ENCODE measurements at regions not wholly inside any gene's neighbourhood (a gene's known extent, or its start where the extent isn't known, plus 50 kb on each side); places are given as distances from the start of the nearest gene placed in this dataset.

GRCh38 chr7:13602036-13602435 is 387.4 kb downstream of the ETV1 start (continued):
- no peak for TF ChIP-seq OSR1 (CRISPR knock-in tag; IDR thresholded peaks at IDR 0.05)
- TF ChIP-seq GLIS3 (CRISPR knock-in tag; IDR thresholded peaks at IDR 0.05) = no peak
- TF ChIP-seq, protein P1, sequence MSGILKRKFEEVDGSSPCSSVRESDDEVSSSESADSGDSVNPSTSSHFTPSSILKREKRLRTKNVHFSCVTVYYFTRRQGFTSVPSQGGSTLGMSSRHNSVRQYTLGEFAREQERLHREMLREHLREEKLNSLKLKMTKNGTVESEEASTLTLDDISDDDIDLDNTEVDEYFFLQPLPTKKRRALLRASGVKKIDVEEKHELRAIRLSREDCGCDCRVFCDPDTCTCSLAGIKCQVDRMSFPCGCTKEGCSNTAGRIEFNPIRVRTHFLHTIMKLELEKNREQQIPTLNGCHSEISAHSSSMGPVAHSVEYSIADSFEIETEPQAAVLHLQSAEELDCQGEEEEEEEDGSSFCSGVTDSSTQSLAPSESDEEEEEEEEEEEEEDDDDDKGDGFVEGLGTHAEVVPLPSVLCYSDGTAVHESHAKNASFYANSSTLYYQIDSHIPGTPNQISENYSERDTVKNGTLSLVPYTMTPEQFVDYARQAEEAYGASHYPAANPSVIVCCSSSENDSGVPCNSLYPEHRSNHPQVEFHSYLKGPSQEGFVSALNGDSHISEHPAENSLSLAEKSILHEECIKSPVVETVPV (CRISPR knock-in tag; IDR thresholded peaks at IDR 0.05) = peak; percentile 93
- TF ChIP-seq TOX (CRISPR knock-in tag; IDR thresholded peaks at IDR 0.05; ENCODE audit: borderline replicate concordance) = no peak; the same call in 1 of the 2 replicates

DNA sequence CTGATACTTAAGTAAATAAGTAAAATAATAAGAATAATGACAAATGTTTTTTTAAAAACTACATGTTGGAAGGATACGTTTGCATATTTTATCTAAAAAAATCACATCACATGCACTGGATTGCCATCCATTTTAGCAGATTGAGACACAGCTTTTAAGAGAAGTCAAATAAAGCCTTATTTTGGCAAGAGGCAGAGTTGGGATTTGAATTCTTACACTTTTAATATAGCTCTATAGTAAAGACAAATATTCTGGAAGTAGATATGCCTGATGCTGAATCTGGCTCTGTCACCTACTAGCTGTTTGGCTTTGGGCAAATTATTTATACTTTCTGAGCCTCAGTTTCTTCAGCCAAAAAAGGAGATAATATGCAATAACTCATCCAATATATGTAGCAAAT is 386.4 kb downstream of the ETV1 start:
- no peak for ATAC-seq
- TF ChIP-seq PPARA (CRISPR knock-in tag; IDR thresholded peaks at IDR 0.05; ENCODE audit: borderline replicate concordance) (no peak), ZNF70 (CRISPR knock-in tag; IDR thresholded peaks at IDR 0.05) (no peak), BACH2 (CRISPR knock-in tag; IDR thresholded peaks at IDR 0.05; ENCODE audit: borderline replicate concordance) (no peak), ZNF565 (CRISPR knock-in tag; conservative IDR thresholded peaks at IDR 0.05; ENCODE audit: low read depth) (no peak), ESRRG (CRISPR knock-in tag; IDR thresholded peaks at IDR 0.05) (no peak), ZC3H10 (CRISPR knock-in tag; IDR thresholded peaks at IDR 0.05) (no peak), CSDC2 (CRISPR knock-in tag; IDR thresholded peaks at IDR 0.05) (no peak), TSHZ2 (CRISPR knock-in tag; IDR thresholded peaks at IDR 0.05) (no peak), TOX (CRISPR knock-in tag; IDR thresholded peaks at IDR 0.05; ENCODE audit: borderline replicate concordance) (no peak), ZNF8 (CRISPR knock-in tag; IDR thresholded peaks at IDR 0.05) (no peak), OSR1 (CRISPR knock-in tag; IDR thresholded peaks at IDR 0.05) (no peak), ISL1 (CRISPR knock-in tag; IDR thresholded peaks at IDR 0.05) (no peak), TCF4 (CRISPR knock-in tag; IDR thresholded peaks at IDR 0.05; ENCODE audit: borderline replicate concordance) (no peak), SNAI2 (CRISPR knock-in tag; IDR thresholded peaks at IDR 0.05) (no peak), ZFP30 (CRISPR knock-in tag; IDR thresholded peaks at IDR 0.05) (no peak), ZFP3 (CRISPR knock-in tag; IDR thresholded peaks at IDR 0.05) (no peak)
- TF ChIP-seq, protein P2, sequence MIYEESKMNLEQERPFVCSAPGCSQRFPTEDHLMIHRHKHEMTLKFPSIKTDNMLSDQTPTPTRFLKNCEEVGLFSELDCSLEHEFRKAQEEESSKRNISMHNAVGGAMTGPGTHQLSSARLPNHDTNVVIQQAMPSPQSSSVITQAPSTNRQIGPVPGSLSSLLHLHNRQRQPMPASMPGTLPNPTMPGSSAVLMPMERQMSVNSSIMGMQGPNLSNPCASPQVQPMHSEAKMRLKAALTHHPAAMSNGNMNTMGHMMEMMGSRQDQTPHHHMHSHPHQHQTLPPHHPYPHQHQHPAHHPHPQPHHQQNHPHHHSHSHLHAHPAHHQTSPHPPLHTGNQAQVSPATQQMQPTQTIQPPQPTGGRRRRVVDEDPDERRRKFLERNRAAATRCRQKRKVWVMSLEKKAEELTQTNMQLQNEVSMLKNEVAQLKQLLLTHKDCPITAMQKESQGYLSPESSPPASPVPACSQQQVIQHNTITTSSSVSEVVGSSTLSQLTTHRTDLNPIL (CRISPR knock-in tag; IDR thresholded peaks at IDR 0.05; ENCODE audit: low read depth) = no peak

- TF ChIP-seq ZNF565 (CRISPR knock-in tag; conservative IDR thresholded peaks at IDR 0.05; ENCODE audit: low read depth) (no peak), OSR1 (CRISPR knock-in tag; IDR thresholded peaks at IDR 0.05) (no peak), PATZ1 (CRISPR knock-in tag; IDR thresholded peaks at IDR 0.05; ENCODE audit: borderline replicate concordance) (no peak), ARNTL (CRISPR knock-in tag; IDR thresholded peaks at IDR 0.05; ENCODE audit: borderline replicate concordance, low read depth) (no peak), ISL1 (CRISPR knock-in tag; IDR thresholded peaks at IDR 0.05) (no peak), ZNF70 (CRISPR knock-in tag; IDR thresholded peaks at IDR 0.05) (no peak)
- TF ChIP-seq, protein P2 (CRISPR knock-in tag; IDR thresholded peaks at IDR 0.05; ENCODE audit: low read depth) = no peak
- ATAC-seq = no peak
Observed at GRCh38 chr7:13603661-13604060, 385.8 kb downstream of the ETV1 start.

Data from SK-N-SH treated with all-trans-retinoic acid at 6 μM for 48 hours (cell line).